Tibial artery (tissue), 4 donors: ENCODE measurements at regions not wholly inside any gene's neighbourhood (a gene's known extent, or its start where the extent isn't known, plus 50 kb on each side); places are given as distances from the start of the nearest gene placed in this dataset.

Experiments used
- DNase-seq, 2 donors: peaks; one replicate each; pipeline ENCODE4 v3.0.0-alpha.2; 2019
- H3K27ac ChIP-seq, 2 donors: fragments of 200-600 bp; sonication (generic) in 1 of 2; 1 replicate in 1 of 2; 2 replicates in 1 of 2; pipeline ENCODE4 v1.5.1; 2018 to 2019; ENCODE audit warnings: mild to moderate bottlenecking in 1 of 2
- H3K27me3 ChIP-seq, 2 donors: fragments of 200-600 bp; sonication (generic) in 1 of 2; one replicate each; pipeline versions ENCODE4 v1.5.1 to v1.6.0; 2016 to 2019
- H3K36me3 ChIP-seq, 3 donors: fragments of 200-600 bp; sonication (generic) in 2 of 3; one replicate each; pipeline ENCODE4 v1.5.1; 2016 to 2019; ENCODE audit warnings: mild to moderate bottlenecking in 2 of 3
- H3K4me1 ChIP-seq, 4 donors: fragments of 200-600 bp; sonication (generic) in 2 of 4; 1 replicate in 3 of 4; 2 replicates in 1 of 4; pipeline ENCODE4 v1.5.1; 2016 to 2019
- H3K4me3 ChIP-seq, 2 donors: fragments of 200-600 bp; sonication (generic) in 1 of 2; 1 replicate in 1 of 2; 2 replicates in 1 of 2; pipeline ENCODE4 v1.5.1; 2018 to 2019; ENCODE audit warnings: mild to moderate bottlenecking in 2 of 2
- H3K9me3 ChIP-seq, 3 donors: fragments of 200-600 bp; sonication (generic) in 1 of 3; one replicate each; pipeline ENCODE4 v1.5.1; 2016 to 2019
- intact Hi-C: fragments of 100-400 bp; cut with DNase I; formaldehyde crosslinking; loops from one replicate; pipeline ENCODE4 v1.15.0; 2023; ENCODE audit warnings: low total_unique reads
- TF ChIP-seq, protein P1 (sequence below), 2 experiments: fragments of 200-600 bp in 1 of 2; fragments of 450-650 bp in 1 of 2; IDR thresholded peaks; one replicate each; pipeline ENCODE4 v1.5.1; 2017 to 2019; ENCODE audit warnings: antibody characterized with exemption in 2 of 2, mild to moderate bottlenecking in 1 of 2, moderate library complexity in 1 of 2

DNA sequence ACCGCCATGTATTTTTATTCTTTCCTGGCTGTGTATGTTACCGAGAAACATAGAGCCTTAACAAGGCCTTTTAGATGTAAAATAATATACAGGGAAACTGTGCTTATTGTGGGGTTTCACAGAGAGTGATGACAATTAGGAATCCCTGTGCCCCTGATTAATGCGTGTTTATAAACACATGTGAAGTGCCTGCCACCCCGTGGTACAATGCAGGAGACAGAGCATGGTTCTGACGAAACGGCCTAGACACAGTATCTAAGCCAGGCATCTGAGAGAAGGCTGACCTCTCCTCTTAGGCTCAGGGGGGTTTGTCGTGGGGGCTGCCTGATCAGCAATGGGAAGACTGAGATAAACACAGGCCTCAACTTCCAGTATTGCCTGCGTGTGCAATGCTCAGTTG lies 200.0 kb downstream of the AJAP1 start:
- Histone ChIP-seq H3K4me3 (no peak overlapping the region), H3K36me3 (no peaks in the 10 kb centered on the region), H3K9me3 (peaks cover 0 to 11% (median 9%) of the 10 kb centered on the region in 3 donors), H3K27me3 (no peaks in the 10 kb centered on the region), H3K4me1 (no peaks in the 10 kb centered on the region), H3K27ac (no peak overlapping the region)
- intact Hi-C loops: no loop called here
- TF ChIP-seq, protein P1, sequence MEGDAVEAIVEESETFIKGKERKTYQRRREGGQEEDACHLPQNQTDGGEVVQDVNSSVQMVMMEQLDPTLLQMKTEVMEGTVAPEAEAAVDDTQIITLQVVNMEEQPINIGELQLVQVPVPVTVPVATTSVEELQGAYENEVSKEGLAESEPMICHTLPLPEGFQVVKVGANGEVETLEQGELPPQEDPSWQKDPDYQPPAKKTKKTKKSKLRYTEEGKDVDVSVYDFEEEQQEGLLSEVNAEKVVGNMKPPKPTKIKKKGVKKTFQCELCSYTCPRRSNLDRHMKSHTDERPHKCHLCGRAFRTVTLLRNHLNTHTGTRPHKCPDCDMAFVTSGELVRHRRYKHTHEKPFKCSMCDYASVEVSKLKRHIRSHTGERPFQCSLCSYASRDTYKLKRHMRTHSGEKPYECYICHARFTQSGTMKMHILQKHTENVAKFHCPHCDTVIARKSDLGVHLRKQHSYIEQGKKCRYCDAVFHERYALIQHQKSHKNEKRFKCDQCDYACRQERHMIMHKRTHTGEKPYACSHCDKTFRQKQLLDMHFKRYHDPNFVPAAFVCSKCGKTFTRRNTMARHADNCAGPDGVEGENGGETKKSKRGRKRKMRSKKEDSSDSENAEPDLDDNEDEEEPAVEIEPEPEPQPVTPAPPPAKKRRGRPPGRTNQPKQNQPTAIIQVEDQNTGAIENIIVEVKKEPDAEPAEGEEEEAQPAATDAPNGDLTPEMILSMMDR (IDR thresholded peaks at IDR 0.05): no peak
- DNase-seq: no peak

GRCh38 chr1:4853904-4854303 lies 199.5 kb downstream of the AJAP1 start:
- TF ChIP-seq, protein P1 (IDR thresholded peaks at IDR 0.05): no peak
- no peaks in the 10 kb centered on the region for H3K27me3 ChIP-seq
- intact Hi-C loops: no loop called here
- H3K27ac ChIP-seq: no peak overlapping the region
- H3K36me3 ChIP-seq: no peaks in the 10 kb centered on the region
- no peak overlapping the region for H3K4me3 ChIP-seq
- peaks cover 0 to 11% (median 9%) of the 10 kb centered on the region in 3 donors for H3K9me3 ChIP-seq
- no peak for DNase-seq
- no peaks in the 10 kb centered on the region for H3K4me1 ChIP-seq

DNA sequence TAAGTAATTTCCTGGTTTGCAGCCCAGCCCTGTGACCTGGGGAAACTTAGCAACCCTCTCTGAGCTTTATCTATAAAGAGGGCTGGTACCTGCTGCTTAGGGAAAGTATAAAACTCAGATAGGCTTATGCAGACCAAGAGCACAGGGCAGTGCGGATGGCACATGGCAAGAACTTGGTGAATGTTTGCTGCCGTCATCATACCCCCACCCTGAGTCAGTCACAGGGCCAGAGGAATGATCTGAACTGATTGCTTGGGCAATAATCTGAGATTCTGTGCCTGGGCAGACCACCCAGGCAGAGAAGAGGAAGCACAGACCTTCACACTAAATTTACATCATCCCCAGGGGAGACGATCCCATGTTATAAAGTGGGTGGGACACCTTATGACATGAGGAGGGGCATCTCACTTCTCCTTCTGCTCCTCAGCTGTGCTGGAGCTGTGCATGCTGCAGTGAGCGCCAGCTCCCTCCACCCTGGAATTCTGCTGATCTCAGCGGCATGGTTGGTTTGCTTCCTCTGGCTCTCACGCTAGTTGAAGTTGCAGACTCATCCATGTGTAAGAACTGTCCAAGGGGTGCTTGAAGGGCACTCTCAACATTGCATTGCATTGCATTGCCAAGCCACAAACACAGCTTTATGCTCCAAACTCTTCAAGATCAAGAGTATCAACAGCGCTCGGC lies 197.1 kb downstream of the AJAP1 start:
- no peaks in the 10 kb centered on the region for H3K4me1 ChIP-seq
- no peak overlapping the region for H3K4me3 ChIP-seq
- peak in 1 of 2 donors; percentile 41 for DNase-seq
- H3K36me3 ChIP-seq: no peaks in the 10 kb centered on the region
- TF ChIP-seq, protein P1 (IDR thresholded peaks at IDR 0.05): no peak
- no peaks in the 10 kb centered on the region for H3K27me3 ChIP-seq
- no peak overlapping the region for H3K27ac ChIP-seq
- H3K9me3 ChIP-seq: peaks cover 0 to 11% (median 9%) of the 10 kb centered on the region in 3 donors
- intact Hi-C loops: no loop called here

- no peak overlapping the region for H3K4me3 ChIP-seq
- DNase-seq: no peak
- no peaks in the 10 kb centered on the region for H3K36me3 ChIP-seq
- H3K4me1 ChIP-seq: no peaks in the 10 kb centered on the region
- peaks cover 0 to 9% (median 8%) of the 10 kb centered on the region in 3 donors for H3K9me3 ChIP-seq
- intact Hi-C loops: no loop called here
- TF ChIP-seq, protein P1 (IDR thresholded peaks at IDR 0.05): no peak
- H3K27me3 ChIP-seq: no peaks in the 10 kb centered on the region
- no peak overlapping the region for H3K27ac ChIP-seq
Observed at GRCh38 chr1:4848431-4848830, 194.0 kb downstream of the AJAP1 start.

DNA sequence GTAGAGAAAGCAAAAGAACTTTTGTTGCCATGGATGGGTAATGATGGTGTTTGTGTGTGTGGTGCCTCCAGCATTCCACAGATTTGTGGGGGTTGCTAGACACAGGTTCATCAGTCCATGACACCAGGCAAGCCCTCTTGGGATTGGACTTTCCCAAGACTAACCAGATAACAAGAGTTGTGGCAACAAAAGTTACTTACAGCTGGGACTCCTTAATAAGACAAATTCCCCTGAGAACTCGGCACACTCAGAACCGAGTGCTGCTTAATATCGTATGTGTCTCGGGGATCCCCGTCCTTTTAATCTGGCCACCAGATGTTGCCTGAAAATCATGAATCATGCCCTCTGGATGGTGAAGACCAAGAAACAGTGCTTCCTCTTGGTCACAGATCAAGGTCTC lies 193.3 kb downstream of the AJAP1 start:
- no peak for DNase-seq
- Histone ChIP-seq H3K4me3 (no peak overlapping the region), H3K36me3 (no peaks in the 10 kb centered on the region), H3K4me1 (no peaks in the 10 kb centered on the region), H3K27me3 (no peaks in the 10 kb centered on the region), H3K9me3 (peaks cover 0 to 9% (median 8%) of the 10 kb centered on the region in 3 donors), H3K27ac (no peak overlapping the region)
- intact Hi-C loops: no loop called here
- TF ChIP-seq, protein P1 (IDR thresholded peaks at IDR 0.05): no peak
